ENCODE measurements at regions not wholly inside any gene's neighbourhood (a gene's known extent, or its start where the extent isn't known, plus 50 kb on each side); places are given as distances from the start of the nearest gene placed in this dataset.

DNA sequence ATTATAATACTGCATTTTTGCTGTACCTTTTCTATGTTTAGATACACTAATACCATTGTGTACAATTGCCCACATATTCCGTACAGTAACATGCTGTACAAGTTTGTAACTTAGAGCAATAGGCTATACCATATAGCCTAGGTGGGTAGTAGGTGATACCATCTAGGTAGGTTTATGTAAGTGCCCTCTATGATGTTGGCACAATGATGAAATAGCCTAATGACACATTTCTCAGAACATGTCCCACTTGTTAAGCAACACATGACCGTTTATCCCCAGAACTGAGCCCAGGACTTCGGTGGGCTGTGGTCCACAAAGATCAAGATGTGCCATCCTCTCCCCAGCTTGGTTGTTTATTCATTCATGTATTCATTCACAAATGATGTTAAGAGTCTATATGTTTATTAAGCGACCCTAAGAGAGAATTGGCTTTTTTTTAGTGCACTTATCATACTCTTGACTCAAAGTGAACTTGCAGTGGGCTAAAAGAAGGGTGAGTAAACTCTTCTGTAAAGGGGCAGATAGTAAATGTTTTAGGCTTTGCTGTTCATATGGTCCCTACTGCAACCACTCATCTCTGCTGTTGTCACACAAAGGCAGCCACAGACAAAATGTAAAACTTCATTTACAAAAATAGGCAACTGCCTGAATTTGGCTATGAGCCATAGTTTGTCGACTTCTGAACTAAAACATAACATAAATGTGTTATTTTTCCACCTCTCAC lies 110.8 kb downstream of the NDUFA12 start:
- Histone ChIP-seq H3K27ac (no peak overlapping the region), H3K9me3 (no peaks in the 10 kb centered on the region), H3K4me3 (no peak overlapping the region), H3K4me1 (no peaks in the 10 kb centered on the region), H3K36me3 (no peaks in the 10 kb centered on the region), H3K27me3 (no peaks in the 10 kb centered on the region)
- no peak for TF ChIP-seq POLR2AphosphoS5 (IDR thresholded peaks at IDR 0.05; ENCODE audit: insufficient read depth in 1 of 2, low read depth in 1 of 2)
- no peak for TF ChIP-seq POLR2A (IDR thresholded peaks at IDR 0.05)
- intact Hi-C loops (cut with DNase I), result no loop called here
- DNase-seq (ENCODE audit: extremely low spot score in 2 of 2), result no peak

DNA sequence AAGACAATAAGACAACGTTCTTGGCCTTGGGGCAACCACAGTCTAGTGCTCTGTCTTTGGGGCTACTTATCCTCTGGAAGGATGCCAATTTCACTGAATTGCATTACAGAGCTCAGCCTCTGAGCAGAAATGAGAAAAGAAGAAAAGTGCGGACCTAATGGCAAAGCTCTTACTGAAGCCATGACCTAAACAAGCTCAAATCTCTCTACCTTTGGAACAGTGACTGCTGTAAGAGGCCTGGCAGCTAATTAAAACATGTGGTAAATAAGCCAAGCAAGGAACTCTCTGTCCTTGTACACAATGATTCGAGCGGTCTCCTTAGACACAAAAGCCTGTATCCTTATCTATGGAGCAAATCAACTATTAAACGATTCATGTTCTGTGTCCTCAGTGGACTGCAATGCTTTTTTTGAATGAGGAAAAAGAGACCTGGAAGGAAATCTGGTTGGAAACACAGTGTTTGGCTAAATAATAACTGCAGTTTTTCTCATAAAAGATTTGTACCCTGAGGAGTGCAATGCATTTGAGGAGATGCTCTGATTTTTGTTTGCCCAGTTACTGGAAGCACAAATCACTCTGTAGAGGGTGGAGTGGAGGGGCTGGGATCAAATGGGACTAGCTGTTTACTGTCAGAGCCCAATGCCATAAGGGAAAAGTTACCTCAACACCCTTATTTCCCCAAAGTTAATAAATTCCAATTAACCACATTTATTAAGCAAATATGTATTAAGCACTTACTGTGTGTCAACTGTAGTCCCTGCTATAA lies 113.9 kb downstream of the NDUFA12 start:
- intact Hi-C loops (cut with DNase I), result loop anchor here (5.0 kb wide), 1 partner anchor 1577 kb away; no protein-coding TSS in a partner anchor
- DNase-seq (ENCODE audit: extremely low spot score in 2 of 2), result no peak
- Histone ChIP-seq H3K27ac (no peak overlapping the region), H3K27me3 (no peaks in the 10 kb centered on the region), H3K4me3 (no peak overlapping the region), H3K36me3 (no peaks in the 10 kb centered on the region), H3K4me1 (no peaks in the 10 kb centered on the region), H3K9me3 (no peaks in the 10 kb centered on the region)
- TF ChIP-seq POLR2A (IDR thresholded peaks at IDR 0.05) (no peak), POLR2AphosphoS5 (IDR thresholded peaks at IDR 0.05; ENCODE audit: insufficient read depth in 1 of 2, low read depth in 1 of 2) (no peak)
- TF ChIP-seq, protein P1, sequence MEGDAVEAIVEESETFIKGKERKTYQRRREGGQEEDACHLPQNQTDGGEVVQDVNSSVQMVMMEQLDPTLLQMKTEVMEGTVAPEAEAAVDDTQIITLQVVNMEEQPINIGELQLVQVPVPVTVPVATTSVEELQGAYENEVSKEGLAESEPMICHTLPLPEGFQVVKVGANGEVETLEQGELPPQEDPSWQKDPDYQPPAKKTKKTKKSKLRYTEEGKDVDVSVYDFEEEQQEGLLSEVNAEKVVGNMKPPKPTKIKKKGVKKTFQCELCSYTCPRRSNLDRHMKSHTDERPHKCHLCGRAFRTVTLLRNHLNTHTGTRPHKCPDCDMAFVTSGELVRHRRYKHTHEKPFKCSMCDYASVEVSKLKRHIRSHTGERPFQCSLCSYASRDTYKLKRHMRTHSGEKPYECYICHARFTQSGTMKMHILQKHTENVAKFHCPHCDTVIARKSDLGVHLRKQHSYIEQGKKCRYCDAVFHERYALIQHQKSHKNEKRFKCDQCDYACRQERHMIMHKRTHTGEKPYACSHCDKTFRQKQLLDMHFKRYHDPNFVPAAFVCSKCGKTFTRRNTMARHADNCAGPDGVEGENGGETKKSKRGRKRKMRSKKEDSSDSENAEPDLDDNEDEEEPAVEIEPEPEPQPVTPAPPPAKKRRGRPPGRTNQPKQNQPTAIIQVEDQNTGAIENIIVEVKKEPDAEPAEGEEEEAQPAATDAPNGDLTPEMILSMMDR (IDR thresholded peaks at IDR 0.05), result no peak

DNA sequence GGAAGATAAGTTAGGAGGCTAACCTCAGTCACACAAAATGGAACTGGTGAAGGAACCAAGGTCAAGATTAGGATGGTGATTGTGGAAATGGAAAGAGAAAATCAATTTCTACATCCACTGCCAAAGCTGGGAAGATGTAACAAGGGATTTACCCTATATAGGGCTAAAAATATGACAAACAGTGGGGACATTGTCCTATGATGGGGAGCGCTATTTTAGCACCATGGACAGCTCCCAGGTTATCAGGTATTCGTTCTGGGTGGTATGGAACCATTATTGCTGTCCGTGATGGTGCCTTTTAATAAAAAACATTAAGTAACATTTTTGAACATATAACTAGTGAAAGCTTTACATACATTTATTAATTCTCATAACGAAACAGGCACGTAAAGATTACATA lies 124.0 kb downstream of the NDUFA12 start:
- H3K36me3 ChIP-seq, result no peaks in the 10 kb centered on the region
- H3K4me3 ChIP-seq, result no peak overlapping the region
- no peaks in the 10 kb centered on the region for H3K27me3 ChIP-seq
- H3K9me3 ChIP-seq, result no peaks in the 10 kb centered on the region
- TF ChIP-seq POLR2AphosphoS5 (IDR thresholded peaks at IDR 0.05; ENCODE audit: insufficient read depth in 1 of 2, low read depth in 1 of 2), result no peak
- TF ChIP-seq POLR2A (IDR thresholded peaks at IDR 0.05), result no peak
- TF ChIP-seq, protein P1 (IDR thresholded peaks at IDR 0.05), result no peak
- no peak overlapping the region for H3K27ac ChIP-seq
- intact Hi-C loops (cut with DNase I), result no loop called here
- H3K4me1 ChIP-seq, result peaks cover under 1% of the 10 kb centered on the region
- DNase-seq (ENCODE audit: extremely low spot score in 2 of 2), result no peak

DNA sequence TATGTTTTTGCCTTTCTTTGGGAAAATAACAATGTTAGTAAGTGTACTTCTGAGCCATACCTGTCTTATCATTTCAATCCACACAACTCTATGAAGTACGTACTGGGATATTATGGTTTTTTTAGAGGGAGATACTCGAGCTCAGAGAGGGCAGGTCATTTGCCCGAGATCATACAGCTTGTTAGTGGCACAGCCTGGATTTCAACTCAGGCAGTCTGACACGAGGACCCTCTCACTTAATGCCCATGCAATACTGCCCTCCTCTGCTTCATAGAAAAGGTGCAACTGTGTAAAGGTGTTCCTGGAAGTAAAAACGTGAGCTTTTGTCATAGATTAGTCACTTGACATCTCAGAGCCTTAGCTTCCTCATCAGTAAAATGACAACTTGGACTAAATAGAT lies 128.0 kb downstream of the NDUFA12 start:
- TF ChIP-seq POLR2A (IDR thresholded peaks at IDR 0.05) (no peak), POLR2AphosphoS5 (IDR thresholded peaks at IDR 0.05; ENCODE audit: insufficient read depth in 1 of 2, low read depth in 1 of 2) (no peak)
- TF ChIP-seq, protein P1 (IDR thresholded peaks at IDR 0.05), result no peak
- Histone ChIP-seq H3K4me3 (no peak overlapping the region), H3K36me3 (no peaks in the 10 kb centered on the region), H3K4me1 (peaks cover 15% of the 10 kb centered on the region), H3K9me3 (no peaks in the 10 kb centered on the region), H3K27me3 (no peaks in the 10 kb centered on the region), H3K27ac (no peak overlapping the region)
- no peak for DNase-seq (ENCODE audit: extremely low spot score in 2 of 2)
- intact Hi-C loops (cut with DNase I), result no loop called here

DNA sequence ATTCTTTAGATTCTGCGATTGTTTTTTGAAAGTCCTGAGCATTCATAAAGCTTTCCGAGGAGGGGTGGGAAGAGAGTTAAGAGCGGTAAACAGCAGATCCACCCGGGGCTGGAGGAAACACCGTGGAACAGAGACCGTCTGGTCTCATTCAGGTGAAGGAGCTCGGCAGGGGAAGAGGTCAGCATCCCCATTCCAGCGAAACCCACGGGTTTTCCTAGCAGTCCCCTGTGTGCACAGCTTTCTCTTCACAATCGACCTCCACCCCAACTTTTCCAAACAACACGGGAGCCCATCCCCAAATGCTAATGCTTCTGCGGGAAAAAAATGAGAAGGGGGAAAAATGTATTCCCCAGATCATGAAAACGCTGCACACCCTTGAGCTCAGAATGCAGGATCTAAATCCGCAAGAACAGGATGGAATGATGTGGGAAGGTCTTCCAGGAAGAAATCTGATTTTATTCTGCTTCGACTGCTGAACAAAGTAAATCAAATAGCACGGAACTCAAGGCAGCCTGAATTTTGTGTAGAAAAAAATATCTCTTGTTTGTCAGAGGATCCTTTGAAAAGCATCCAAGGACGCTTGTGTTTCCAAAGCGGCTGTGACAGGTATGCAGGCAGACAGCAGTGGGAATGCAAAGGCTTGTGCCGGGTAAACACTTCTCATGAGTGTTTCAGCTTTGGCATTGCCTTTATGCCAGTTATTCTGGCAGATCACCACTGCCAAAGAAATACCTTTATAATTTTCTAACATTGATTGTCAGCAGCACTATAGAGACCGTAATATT lies 128.8 kb downstream of the NDUFA12 start:
- no peak overlapping the region for H3K27ac ChIP-seq
- no peaks in the 10 kb centered on the region for H3K9me3 ChIP-seq
- TF ChIP-seq, protein P1 (IDR thresholded peaks at IDR 0.05), result no peak
- TF ChIP-seq POLR2AphosphoS5 (IDR thresholded peaks at IDR 0.05; ENCODE audit: insufficient read depth in 1 of 2, low read depth in 1 of 2) (no peak), POLR2A (IDR thresholded peaks at IDR 0.05) (no peak)
- DNase-seq (ENCODE audit: extremely low spot score in 2 of 2), result no peak
- H3K27me3 ChIP-seq, result no peaks in the 10 kb centered on the region
- intact Hi-C loops (cut with DNase I), result no loop called here
- no peaks in the 10 kb centered on the region for H3K36me3 ChIP-seq
- peak overlapping the region; percentile 44 to 58 for H3K4me3 ChIP-seq
- H3K4me1 ChIP-seq, result peaks cover 15% of the 10 kb centered on the region
